ENCODE measurements at regions not wholly inside any gene's neighbourhood (a gene's known extent, or its start where the extent isn't known, plus 50 kb on each side); places are given as distances from the start of the nearest gene placed in this dataset.

DNA sequence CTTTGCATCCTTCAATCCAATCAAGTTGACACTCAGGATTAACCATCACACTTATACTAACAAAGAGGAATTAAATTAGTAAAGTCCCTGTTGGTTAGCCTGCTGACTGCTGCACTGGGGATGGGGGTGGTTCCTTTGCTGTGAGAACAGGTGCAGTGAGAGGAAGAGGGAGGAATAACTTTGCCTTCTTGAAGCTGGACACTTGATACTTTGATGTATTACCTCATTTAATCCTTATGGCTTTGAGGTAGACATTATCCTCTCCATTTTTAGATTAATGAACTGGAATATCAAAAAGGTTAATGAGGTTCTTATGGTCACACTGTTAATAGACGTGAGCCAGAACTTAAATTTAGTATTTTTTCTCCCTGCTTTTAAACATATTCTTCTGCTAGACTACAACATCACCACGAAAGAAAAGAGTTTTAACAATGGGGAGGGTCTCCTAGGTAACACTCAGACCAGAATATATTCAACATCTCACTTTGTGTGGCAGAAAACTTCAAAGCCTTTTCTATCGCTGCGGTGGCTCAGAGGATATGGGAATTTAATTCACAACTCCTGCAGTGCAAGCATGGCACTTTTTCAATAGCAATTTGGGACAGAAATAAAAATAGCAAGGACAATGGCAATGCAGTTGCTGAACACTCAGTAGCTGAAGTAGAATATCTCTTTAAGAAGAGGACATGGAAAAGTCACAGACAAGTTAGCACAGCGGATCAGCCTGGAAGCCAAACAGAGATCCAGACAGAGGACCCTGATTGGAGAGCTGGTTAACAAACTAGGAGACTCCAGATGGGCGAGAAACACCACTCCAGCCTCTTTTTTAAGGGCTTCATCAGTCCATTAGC lies 68.8 kb upstream of the DNAH14 start:
- TF ChIP-seq, protein P1, sequence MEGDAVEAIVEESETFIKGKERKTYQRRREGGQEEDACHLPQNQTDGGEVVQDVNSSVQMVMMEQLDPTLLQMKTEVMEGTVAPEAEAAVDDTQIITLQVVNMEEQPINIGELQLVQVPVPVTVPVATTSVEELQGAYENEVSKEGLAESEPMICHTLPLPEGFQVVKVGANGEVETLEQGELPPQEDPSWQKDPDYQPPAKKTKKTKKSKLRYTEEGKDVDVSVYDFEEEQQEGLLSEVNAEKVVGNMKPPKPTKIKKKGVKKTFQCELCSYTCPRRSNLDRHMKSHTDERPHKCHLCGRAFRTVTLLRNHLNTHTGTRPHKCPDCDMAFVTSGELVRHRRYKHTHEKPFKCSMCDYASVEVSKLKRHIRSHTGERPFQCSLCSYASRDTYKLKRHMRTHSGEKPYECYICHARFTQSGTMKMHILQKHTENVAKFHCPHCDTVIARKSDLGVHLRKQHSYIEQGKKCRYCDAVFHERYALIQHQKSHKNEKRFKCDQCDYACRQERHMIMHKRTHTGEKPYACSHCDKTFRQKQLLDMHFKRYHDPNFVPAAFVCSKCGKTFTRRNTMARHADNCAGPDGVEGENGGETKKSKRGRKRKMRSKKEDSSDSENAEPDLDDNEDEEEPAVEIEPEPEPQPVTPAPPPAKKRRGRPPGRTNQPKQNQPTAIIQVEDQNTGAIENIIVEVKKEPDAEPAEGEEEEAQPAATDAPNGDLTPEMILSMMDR (IDR thresholded peaks at IDR 0.05) = no peak
- TF ChIP-seq POLR2A (IDR thresholded peaks at IDR 0.05) = no peak
- no peak for TF ChIP-seq POLR2AphosphoS5 (IDR thresholded peaks at IDR 0.05)
- no peak for TF ChIP-seq EP300 (IDR thresholded peaks at IDR 0.05)

Measured in upper lobe of left lung (tissue), 4 donors.